ENCODE measurements at regions not wholly inside any gene's neighbourhood (a gene's known extent, or its start where the extent isn't known, plus 50 kb on each side); places are given as distances from the start of the nearest gene placed in this dataset.

DNA sequence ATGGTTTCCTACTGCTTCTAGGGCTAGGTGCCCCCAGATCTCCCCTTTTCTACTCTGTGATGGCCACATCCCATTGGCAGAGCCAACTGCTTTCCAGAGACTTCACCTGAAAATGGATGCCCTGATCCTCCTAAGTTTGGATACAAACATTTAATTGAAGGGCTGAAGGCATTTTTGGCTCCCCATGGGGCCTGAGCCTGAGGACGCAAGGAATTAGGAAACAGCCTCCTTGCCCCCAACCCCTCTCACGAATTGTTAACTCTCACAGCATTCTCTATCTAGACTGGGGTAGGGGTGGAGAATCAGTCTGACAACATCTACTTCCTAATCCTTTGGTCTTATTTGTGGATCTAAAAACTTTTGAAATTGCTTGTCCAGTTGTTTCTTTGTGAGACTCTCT is 108.5 kb upstream of the KCNK2 start:
- WGBS (ENCODE audit: insufficient coverage): no CpG with 5 or more reads among the region's 2 CpGs

DNA sequence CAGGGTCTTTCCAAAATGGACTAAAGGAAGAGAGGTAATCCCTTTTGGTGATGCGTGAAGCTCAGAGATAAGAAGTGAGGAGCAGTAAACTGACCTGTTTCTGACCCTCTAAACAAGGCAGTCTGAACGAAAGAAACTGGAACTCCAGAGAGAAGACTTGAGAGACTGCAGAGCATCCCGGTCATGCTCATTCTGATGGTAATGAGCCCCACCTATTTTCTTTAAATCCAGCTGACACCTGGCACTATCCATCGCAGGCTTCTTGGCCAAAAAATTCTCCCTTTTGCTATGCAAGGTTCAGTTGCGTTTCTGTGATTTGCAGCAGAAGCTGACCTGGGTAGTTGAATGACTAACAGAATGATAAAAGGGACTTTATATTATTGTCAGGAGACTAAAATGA is 105.9 kb upstream of the KCNK2 start:
- H3K4me3 ChIP-seq (ENCODE audit: low read length): no peak overlapping the region
- no peaks in the 10 kb centered on the region for H3K27me3 ChIP-seq (ENCODE audit: control insufficient read depth, insufficient read depth, low read length)
- H3K27ac ChIP-seq (ENCODE audit: low read length): no peak overlapping the region
- no peaks in the 10 kb centered on the region for H3K36me3 ChIP-seq (ENCODE audit: control insufficient read depth, insufficient read depth, low read length)
- DNase-seq: no peak
- WGBS (ENCODE audit: insufficient coverage): 41% methylated on average over 2 of the region's 5 CpGs
- no peaks in the 10 kb centered on the region for H3K4me1 ChIP-seq (ENCODE audit: control insufficient read depth, insufficient read depth, low read length)
- H3K9me3 ChIP-seq (replicated peaks; ENCODE audit: control insufficient read depth, low read depth, low read length): no peaks in the 10 kb centered on the region

More for the DNA sequence above, 108.5 kb upstream of the KCNK2 start:
- no peaks in the 10 kb centered on the region for H3K9me3 ChIP-seq (replicated peaks; ENCODE audit: control insufficient read depth, low read depth, low read length)
- no peaks in the 10 kb centered on the region for H3K4me1 ChIP-seq (ENCODE audit: control insufficient read depth, insufficient read depth, low read length)
- no peak overlapping the region for H3K27ac ChIP-seq (ENCODE audit: low read length)
- H3K4me3 ChIP-seq (ENCODE audit: low read length): no peak overlapping the region
- no peaks in the 10 kb centered on the region for H3K36me3 ChIP-seq (ENCODE audit: control insufficient read depth, insufficient read depth, low read length)
- DNase-seq: no peak
- no peaks in the 10 kb centered on the region for H3K27me3 ChIP-seq (ENCODE audit: control insufficient read depth, insufficient read depth, low read length)

DNA sequence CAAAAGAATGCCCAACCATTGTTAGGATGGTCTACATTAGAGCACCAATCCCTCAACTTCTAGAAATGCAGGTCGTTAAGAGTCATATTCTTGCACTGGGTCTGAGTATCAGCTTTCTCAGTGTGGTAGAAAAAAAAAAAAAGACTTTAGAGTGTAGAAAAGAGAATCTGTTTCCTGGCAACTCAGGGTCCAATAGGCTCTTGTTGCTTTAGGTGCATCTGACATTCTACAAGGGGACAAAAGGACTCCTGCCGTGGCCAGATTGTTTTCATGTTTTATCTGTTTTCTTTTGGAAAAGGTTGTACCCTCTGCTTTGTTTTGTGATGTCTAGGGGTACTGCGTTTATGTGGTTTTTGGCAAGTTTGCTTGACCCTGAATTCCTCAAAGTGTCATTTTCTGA is 105.4 kb upstream of the KCNK2 start:
- Histone ChIP-seq H3K4me3 (ENCODE audit: low read length) (no peak overlapping the region), H3K9me3 (replicated peaks; ENCODE audit: control insufficient read depth, low read depth, low read length) (no peaks in the 10 kb centered on the region), H3K4me1 (ENCODE audit: control insufficient read depth, insufficient read depth, low read length) (no peaks in the 10 kb centered on the region), H3K36me3 (ENCODE audit: control insufficient read depth, insufficient read depth, low read length) (no peaks in the 10 kb centered on the region), H3K27ac (ENCODE audit: low read length) (no peak overlapping the region), H3K27me3 (ENCODE audit: control insufficient read depth, insufficient read depth, low read length) (no peaks in the 10 kb centered on the region)
- DNase-seq: no peak
- no CpG with 5 or more reads among the region's 3 CpGs for WGBS (ENCODE audit: insufficient coverage)

DNA sequence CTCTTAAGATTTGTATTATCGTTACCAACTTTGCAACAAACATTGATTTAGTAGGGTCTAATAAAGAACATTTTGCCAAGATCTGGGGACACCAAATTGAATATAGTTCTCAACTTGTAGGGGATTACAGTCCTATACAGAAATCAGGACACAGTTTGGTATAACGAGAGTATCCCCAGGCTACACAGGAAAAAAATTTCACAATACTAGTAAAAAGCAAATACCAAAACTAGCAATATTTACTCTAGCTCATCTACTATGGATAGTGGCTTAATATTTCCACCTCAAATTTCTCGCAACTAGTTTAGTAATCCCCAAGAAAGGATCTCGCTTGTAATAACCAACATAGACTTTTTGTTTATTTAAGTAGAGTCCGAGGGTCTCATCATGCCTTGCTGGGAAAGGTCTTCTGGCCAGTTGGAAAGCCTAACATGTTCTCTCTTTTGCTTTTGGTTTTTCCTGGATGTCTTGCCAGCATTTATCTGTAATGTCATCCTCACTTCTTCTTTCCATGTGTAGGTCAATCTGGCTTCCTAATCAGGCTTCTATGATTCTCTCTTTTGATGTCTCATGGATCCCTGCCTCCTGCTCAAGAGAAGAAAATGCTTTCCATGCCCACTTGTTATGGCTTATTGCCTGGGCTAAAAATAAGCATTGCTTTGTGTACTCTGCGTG is 104.7 kb upstream of the KCNK2 start:
- Histone ChIP-seq H3K4me3 (ENCODE audit: low read length) (no peak overlapping the region), H3K27me3 (ENCODE audit: control insufficient read depth, insufficient read depth, low read length) (no peaks in the 10 kb centered on the region), H3K36me3 (ENCODE audit: control insufficient read depth, insufficient read depth, low read length) (no peaks in the 10 kb centered on the region), H3K27ac (ENCODE audit: low read length) (no peak overlapping the region), H3K9me3 (replicated peaks; ENCODE audit: control insufficient read depth, low read depth, low read length) (no peaks in the 10 kb centered on the region), H3K4me1 (ENCODE audit: control insufficient read depth, insufficient read depth, low read length) (no peaks in the 10 kb centered on the region)
- no peak for DNase-seq
- no CpG with 5 or more reads among the region's 6 CpGs for WGBS (ENCODE audit: insufficient coverage)

DNA sequence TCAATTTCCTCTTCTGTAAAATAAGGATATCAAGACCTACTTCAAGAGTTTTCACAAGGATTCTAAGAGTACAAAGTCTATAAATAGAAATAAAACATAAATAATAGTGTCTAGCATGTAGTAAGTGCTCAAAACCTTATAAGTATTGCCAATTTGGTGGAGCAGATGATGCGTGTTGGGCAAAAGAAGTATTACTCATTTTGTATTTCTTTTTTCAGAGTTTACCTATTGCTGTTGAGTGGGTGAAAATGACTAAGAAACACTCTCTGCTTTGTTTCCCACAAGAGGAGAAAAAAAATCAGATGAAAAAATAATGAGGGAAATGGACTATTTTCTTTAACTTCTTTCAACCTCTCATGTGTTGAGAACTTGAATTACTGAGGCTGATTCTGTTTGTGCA is 103.3 kb upstream of the KCNK2 start:
- WGBS (ENCODE audit: insufficient coverage): no CpG with 5 or more reads among the region's 1 CpG
- H3K27ac ChIP-seq (ENCODE audit: low read length): no peak overlapping the region
- DNase-seq: no peak
- H3K4me1 ChIP-seq (ENCODE audit: control insufficient read depth, insufficient read depth, low read length): no peaks in the 10 kb centered on the region
- no peaks in the 10 kb centered on the region for H3K27me3 ChIP-seq (ENCODE audit: control insufficient read depth, insufficient read depth, low read length)
- no peaks in the 10 kb centered on the region for H3K9me3 ChIP-seq (replicated peaks; ENCODE audit: control insufficient read depth, low read depth, low read length)
- no peaks in the 10 kb centered on the region for H3K36me3 ChIP-seq (ENCODE audit: control insufficient read depth, insufficient read depth, low read length)
- H3K4me3 ChIP-seq (ENCODE audit: low read length): no peak overlapping the region

DNA sequence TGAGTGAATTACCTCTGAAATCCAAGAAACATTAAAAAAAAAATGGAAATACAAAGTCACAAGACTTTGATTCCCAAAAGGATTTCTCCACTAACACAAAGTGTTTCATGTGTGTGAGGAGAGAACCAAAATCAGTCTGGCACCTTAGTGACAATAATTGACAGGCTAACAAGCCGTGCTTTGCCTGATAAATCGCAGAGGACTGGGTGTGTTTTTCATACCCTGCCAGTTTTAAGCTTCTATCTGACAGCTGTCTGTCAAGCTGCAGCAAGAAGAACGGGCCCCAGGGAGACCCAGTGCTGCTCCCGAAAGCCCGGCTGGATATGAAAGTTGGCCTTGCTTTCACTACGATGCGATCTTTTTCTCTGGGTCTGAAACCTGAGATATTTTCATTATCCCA is 101.6 kb upstream of the KCNK2 start:
- DNase-seq: no peak
- H3K27ac ChIP-seq (ENCODE audit: low read length): no peak overlapping the region
- 86% methylated on average over 3 of the region's 7 CpGs for WGBS (ENCODE audit: insufficient coverage)

DNA sequence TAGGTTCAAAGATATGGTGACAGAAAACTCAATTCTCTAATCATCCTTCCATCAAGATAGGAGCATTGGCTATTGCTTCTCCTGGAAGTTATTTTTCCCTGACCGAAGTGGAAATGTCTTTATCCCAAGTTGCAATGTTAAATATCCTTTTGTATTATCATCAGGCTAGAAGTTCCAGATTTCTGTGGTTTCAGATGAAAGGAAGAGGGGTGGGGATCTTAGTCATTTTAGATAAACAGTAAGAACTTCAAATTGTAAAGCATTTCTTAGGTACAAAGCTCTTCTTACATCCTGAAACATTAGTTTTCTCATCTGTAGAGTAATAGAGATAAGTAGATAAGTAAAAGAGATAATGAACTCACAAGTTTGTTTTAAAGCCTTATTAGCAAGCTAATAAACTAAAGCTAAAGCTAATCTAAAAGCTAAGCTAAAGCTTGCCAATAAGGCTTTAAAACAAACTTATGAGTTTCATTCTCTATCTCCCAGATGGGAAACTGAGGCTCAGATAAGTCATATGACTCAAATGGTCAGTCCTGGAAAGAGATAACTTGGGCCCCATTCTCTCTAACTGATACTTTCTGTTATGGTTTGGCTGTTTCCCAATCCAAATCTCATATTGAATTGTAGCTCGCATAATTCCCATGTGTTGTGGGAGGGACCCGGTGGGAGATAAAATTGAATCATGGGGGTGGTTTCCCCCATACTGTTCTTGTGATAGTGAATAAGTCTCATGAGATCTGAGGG is 99.2 kb upstream of the KCNK2 start:
- Histone ChIP-seq H3K27ac (ENCODE audit: low read length) (no peak overlapping the region), H3K36me3 (ENCODE audit: control insufficient read depth, insufficient read depth, low read length) (no peaks in the 10 kb centered on the region), H3K9me3 (replicated peaks; ENCODE audit: control insufficient read depth, low read depth, low read length) (no peaks in the 10 kb centered on the region), H3K4me3 (ENCODE audit: low read length) (no peak overlapping the region), H3K4me1 (ENCODE audit: control insufficient read depth, insufficient read depth, low read length) (no peaks in the 10 kb centered on the region), H3K27me3 (ENCODE audit: control insufficient read depth, insufficient read depth, low read length) (no peaks in the 10 kb centered on the region)
- 100% methylated on average over 1 of the region's 3 CpGs for WGBS (ENCODE audit: insufficient coverage)
- no peak for DNase-seq

More for the DNA sequence above, 101.6 kb upstream of the KCNK2 start:
- no peak overlapping the region for H3K4me3 ChIP-seq (ENCODE audit: low read length)
- H3K4me1 ChIP-seq (ENCODE audit: control insufficient read depth, insufficient read depth, low read length): no peaks in the 10 kb centered on the region
- H3K27me3 ChIP-seq (ENCODE audit: control insufficient read depth, insufficient read depth, low read length): no peaks in the 10 kb centered on the region
- H3K36me3 ChIP-seq (ENCODE audit: control insufficient read depth, insufficient read depth, low read length): no peaks in the 10 kb centered on the region
- no peaks in the 10 kb centered on the region for H3K9me3 ChIP-seq (replicated peaks; ENCODE audit: control insufficient read depth, low read depth, low read length)

DNA sequence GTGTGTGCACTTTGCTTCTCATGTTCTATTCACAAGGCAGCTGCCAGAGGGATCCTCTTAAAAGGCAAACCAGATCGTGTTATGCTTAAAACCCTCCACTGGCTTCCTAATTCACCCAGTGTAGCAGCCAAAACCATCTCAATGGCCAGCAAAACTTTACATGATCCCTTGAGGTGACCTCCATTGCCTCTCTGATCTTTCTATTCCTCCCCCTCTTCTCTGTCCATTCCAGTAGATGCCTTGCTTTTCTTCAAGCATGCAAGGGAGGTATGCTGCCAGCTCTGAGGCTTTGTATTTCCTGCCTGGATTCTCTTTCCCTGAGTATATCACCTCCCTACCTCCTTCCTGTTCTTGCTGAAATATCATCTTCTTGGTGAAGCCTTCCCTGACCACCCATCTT is 93.2 kb upstream of the KCNK2 start:
- Histone ChIP-seq H3K27ac (ENCODE audit: low read length) (no peak overlapping the region), H3K36me3 (ENCODE audit: control insufficient read depth, insufficient read depth, low read length) (no peaks in the 10 kb centered on the region), H3K9me3 (replicated peaks; ENCODE audit: control insufficient read depth, low read depth, low read length) (no peaks in the 10 kb centered on the region), H3K4me3 (ENCODE audit: low read length) (no peak overlapping the region), H3K4me1 (ENCODE audit: control insufficient read depth, insufficient read depth, low read length) (no peaks in the 10 kb centered on the region), H3K27me3 (ENCODE audit: control insufficient read depth, insufficient read depth, low read length) (no peaks in the 10 kb centered on the region)
- no peak for DNase-seq
- 63% methylated on average over 1 of the region's 1 CpG for WGBS (ENCODE audit: insufficient coverage)

DNA sequence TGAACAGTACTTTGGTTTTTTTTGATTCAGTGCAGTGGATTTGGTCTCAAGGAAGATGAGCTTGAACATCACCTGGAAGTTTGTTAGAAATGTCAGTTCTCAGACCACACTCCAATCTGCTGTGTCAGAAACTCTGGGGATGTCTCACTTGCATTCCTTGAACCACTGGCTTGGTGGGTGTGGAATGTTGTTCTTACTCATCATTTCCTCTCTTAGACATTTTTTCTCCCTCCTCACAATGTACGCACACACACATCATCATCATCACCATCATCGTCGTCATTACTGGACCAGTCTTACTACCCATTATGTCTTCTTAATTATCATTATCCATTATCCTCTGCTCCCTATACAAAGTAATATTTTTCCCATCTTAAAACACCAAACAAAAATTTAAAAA is 91.9 kb upstream of the KCNK2 start:
- Histone ChIP-seq H3K27me3 (ENCODE audit: control insufficient read depth, insufficient read depth, low read length) (no peaks in the 10 kb centered on the region), H3K27ac (ENCODE audit: low read length) (no peak overlapping the region), H3K36me3 (ENCODE audit: control insufficient read depth, insufficient read depth, low read length) (no peaks in the 10 kb centered on the region), H3K4me1 (ENCODE audit: control insufficient read depth, insufficient read depth, low read length) (no peaks in the 10 kb centered on the region), H3K4me3 (ENCODE audit: low read length) (no peak overlapping the region), H3K9me3 (replicated peaks; ENCODE audit: control insufficient read depth, low read depth, low read length) (no peaks in the 10 kb centered on the region)
- no peak for DNase-seq
- whole genome bisulfite sequencing (ENCODE audit: insufficient coverage): 76% methylated on average over 3 of the region's 3 CpGs

DNA sequence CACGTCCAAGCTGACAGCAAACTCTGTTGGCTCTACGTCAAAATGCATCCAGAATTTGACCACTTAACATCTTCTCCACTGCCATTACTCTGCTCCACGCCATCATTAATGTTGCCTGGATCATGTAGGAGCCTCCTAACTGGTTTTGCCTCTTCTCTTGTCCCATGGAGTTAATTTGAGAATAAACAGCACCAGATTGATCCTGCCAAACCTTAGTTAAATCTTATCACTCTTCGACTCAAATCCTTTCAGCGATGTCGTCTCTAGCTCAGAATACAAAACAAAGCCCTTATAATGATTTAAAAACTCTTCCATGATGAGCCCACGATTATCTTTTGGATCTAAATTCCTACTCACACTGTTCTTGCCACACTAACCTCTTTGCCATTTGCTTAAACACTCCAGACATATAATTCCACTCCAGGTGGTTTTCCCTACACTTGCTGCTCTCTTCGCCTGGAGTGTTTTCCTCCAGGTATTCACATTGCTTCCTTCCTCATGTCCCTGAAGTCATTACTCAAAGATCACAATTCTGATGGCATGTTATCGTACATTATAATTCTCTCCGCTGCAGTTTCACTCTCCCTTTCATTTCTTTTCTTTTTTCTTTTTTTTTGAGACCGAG is 90.7 kb upstream of the KCNK2 start:
- H3K27me3 ChIP-seq (ENCODE audit: control insufficient read depth, insufficient read depth, low read length): no peaks in the 10 kb centered on the region
- DNase-seq: no peak
- no peaks in the 10 kb centered on the region for H3K4me1 ChIP-seq (ENCODE audit: control insufficient read depth, insufficient read depth, low read length)
- H3K36me3 ChIP-seq (ENCODE audit: control insufficient read depth, insufficient read depth, low read length): no peaks in the 10 kb centered on the region
- no peaks in the 10 kb centered on the region for H3K9me3 ChIP-seq (replicated peaks; ENCODE audit: control insufficient read depth, low read depth, low read length)
- H3K27ac ChIP-seq (ENCODE audit: low read length): no peak overlapping the region
- H3K4me3 ChIP-seq (ENCODE audit: low read length): no peak overlapping the region
- WGBS (ENCODE audit: insufficient coverage): 66% methylated on average over 10 of the region's 11 CpGs

Data from muscle of leg (tissue), 3 donors.